Trophoblast cell (in vitro differentiated cells and primary cell): ENCODE measurements at regions not wholly inside any gene's neighbourhood (a gene's known extent, or its start where the extent isn't known, plus 50 kb on each side); places are given as distances from the start of the nearest gene placed in this dataset.

ENCODE experiments used
- DNase-seq, 2 donors: peaks; one replicate each; pipeline ENCODE4 v3.0.0-alpha.2; 2016
- H2AFZ ChIP-seq: 2 replicates; pipeline ENCODE4 v1.6.1; 2013; ENCODE audit warnings: low read length, moderate library complexity, mild to moderate bottlenecking; ENCODE audit not compliant: insufficient read depth, poor library complexity
- H2AK5ac ChIP-seq: 2 replicates; pipeline ENCODE4 v1.6.1; 2013; ENCODE audit warnings: mild to moderate bottlenecking, low read length
- H2BK120ac ChIP-seq: 2 replicates; pipeline ENCODE4 v1.6.1; 2013; ENCODE audit warnings: low read length, mild to moderate bottlenecking, moderate library complexity; ENCODE audit not compliant: insufficient read depth, poor library complexity
- H2BK12ac ChIP-seq: 2 replicates; pipeline ENCODE4 v1.6.1; 2013; ENCODE audit warnings: mild to moderate bottlenecking, low read length, moderate library complexity
- H2BK5ac ChIP-seq: 2 replicates; pipeline ENCODE4 v1.6.1; 2013; ENCODE audit warnings: low read length, low read depth, moderate library complexity, mild to moderate bottlenecking; ENCODE audit not compliant: poor library complexity
- H3K14ac ChIP-seq: 2 replicates; pipeline ENCODE4 v1.6.1; 2013; ENCODE audit warnings: mild to moderate bottlenecking, low read length
- H3K18ac ChIP-seq: 2 replicates; pipeline ENCODE4 v1.6.1; 2013; ENCODE audit warnings: mild to moderate bottlenecking, low read length
- H3K23ac ChIP-seq: 2 replicates; pipeline ENCODE4 v1.6.1; 2013; ENCODE audit warnings: low read length
- H3K27ac ChIP-seq: 2 replicates; pipeline ENCODE4 v1.5.1; 2013; ENCODE audit warnings: low read depth, mild to moderate bottlenecking, inconsistent platforms, low read length, moderate library complexity
- H3K27me3 ChIP-seq: 2 replicates; pipeline ENCODE4 v1.6.1; 2013; ENCODE audit warnings: inconsistent platforms, mild to moderate bottlenecking, low read length, moderate library complexity; ENCODE audit not compliant: insufficient read depth
- H3K36me3 ChIP-seq, 2 experiments: 1 replicate in 1 of 2; 2 replicates in 1 of 2; pipeline ENCODE4 v1.6.1; 2013; ENCODE audit warnings: low read length in 2 of 2, mild to moderate bottlenecking in 2 of 2, moderate library complexity in 1 of 2; ENCODE audit not compliant: insufficient read depth in 2 of 2, control insufficient read depth in 1 of 2
- H3K4ac ChIP-seq: 2 replicates; pipeline ENCODE4 v1.6.1; 2013; ENCODE audit warnings: low read depth, mild to moderate bottlenecking, low read length, moderate library complexity
- H3K4me1 ChIP-seq, 2 experiments: 1 replicate in 1 of 2; 2 replicates in 1 of 2; pipeline ENCODE4 v1.6.1; 2013; ENCODE audit warnings: low read length in 2 of 2, mild to moderate bottlenecking in 2 of 2, moderate library complexity in 1 of 2; ENCODE audit not compliant: insufficient read depth in 2 of 2, control insufficient read depth in 1 of 2
- H3K4me2 ChIP-seq: 2 replicates; pipeline ENCODE4 v1.6.1; 2013; ENCODE audit warnings: inconsistent platforms, mild to moderate bottlenecking, low read length, moderate library complexity
- H3K4me3 ChIP-seq: 2 replicates; pipeline ENCODE4 v1.5.1; 2013; ENCODE audit warnings: mild to moderate bottlenecking, low read depth, low read length, inconsistent platforms
- H3K79me1 ChIP-seq: one replicate; pipeline ENCODE4 v1.6.1; 2013; ENCODE audit warnings: low read length
- H3K79me2 ChIP-seq: 2 replicates; pipeline ENCODE4 v1.6.1; 2013; ENCODE audit warnings: low read length, mild to moderate bottlenecking; ENCODE audit not compliant: control insufficient read depth, insufficient read depth, poor library complexity
- H3K9ac ChIP-seq: 2 replicates; pipeline ENCODE4 v1.6.1; 2013; ENCODE audit warnings: mild to moderate bottlenecking, low read length
- H3K9me3 ChIP-seq: 2 replicates; pipeline ENCODE4 v1.6.1; 2013; ENCODE audit warnings: low read depth, mild to moderate bottlenecking, control low read depth, inconsistent platforms, low read length; ENCODE audit not compliant: insufficient read depth
- H4K12ac ChIP-seq: 2 replicates; pipeline ENCODE4 v1.6.1; 2013; ENCODE audit warnings: low read depth, mild to moderate bottlenecking, low read length, moderate library complexity
- H4K8ac ChIP-seq: 2 replicates; pipeline ENCODE4 v1.6.1; 2013; ENCODE audit warnings: low read depth, mild to moderate bottlenecking, low read length, moderate library complexity
- H4K91ac ChIP-seq: one replicate; pipeline ENCODE4 v1.6.1; 2013; ENCODE audit warnings: low read depth, mild to moderate bottlenecking, low read length, moderate library complexity
- WGBS: extraction: QIAGEN DNeasy Blood & Tissue Kit; methylation state at CpG from one replicate; pipeline ENCODE4 v1.1.7; 2013; ENCODE audit warnings: missing lambda C conversion rate; ENCODE audit not compliant: insufficient read length, insufficient coverage; ENCODE audit errors: extremely low coverage; 5-methylcytosine and 5-hydroxymethylcytosine counted together

GRCh38 chr2:19104503-19104902 is 253.9 kb downstream of the OSR1 start:
- no peak overlapping the region for H3K14ac ChIP-seq
- no peak overlapping the region for H3K18ac ChIP-seq
- H2BK120ac ChIP-seq, result no peak overlapping the region
- H3K4ac ChIP-seq, result no peak overlapping the region
- no peaks in the 10 kb centered on the region for H3K36me3 ChIP-seq
- H3K4me2 ChIP-seq, result no peak overlapping the region
- peak; percentile 28 to 62 for DNase-seq
- H3K27ac ChIP-seq, result no peak overlapping the region
- no CpG with 5 or more reads among the region's 4 CpGs for WGBS
- H3K27me3 ChIP-seq, result no peaks in the 10 kb centered on the region
- no peak overlapping the region for H4K8ac ChIP-seq
- no peak overlapping the region for H2AFZ ChIP-seq
- H4K12ac ChIP-seq, result no peak overlapping the region
- no peak overlapping the region for H4K91ac ChIP-seq
- no peaks in the 10 kb centered on the region for H3K79me2 ChIP-seq
- H2BK5ac ChIP-seq, result no peak overlapping the region
- H3K9ac ChIP-seq, result no peak overlapping the region
- no peak overlapping the region for H2AK5ac ChIP-seq
- H3K4me3 ChIP-seq, result no peak overlapping the region
- H3K9me3 ChIP-seq, result no peaks in the 10 kb centered on the region
- no peak overlapping the region for H3K23ac ChIP-seq
- no peaks in the 10 kb centered on the region for H3K79me1 ChIP-seq
- H2BK12ac ChIP-seq, result no peak overlapping the region
- H3K4me1 ChIP-seq, result peaks cover 0 to 2% of the 10 kb centered on the region in 2 experiments

- no peaks in the 10 kb centered on the region for H3K36me3 ChIP-seq
- H2AFZ ChIP-seq, result no peak overlapping the region
- H3K4me2 ChIP-seq, result no peak overlapping the region
- no peak overlapping the region for H3K4me3 ChIP-seq
- no peaks in the 10 kb centered on the region for H3K27me3 ChIP-seq
- H2BK120ac ChIP-seq, result no peak overlapping the region
- no peak overlapping the region for H4K12ac ChIP-seq
- DNase-seq, result no peak
- no peak overlapping the region for H2AK5ac ChIP-seq
- no peaks in the 10 kb centered on the region for H3K9me3 ChIP-seq
- H4K8ac ChIP-seq, result no peak overlapping the region
- peaks cover 0 to 2% of the 10 kb centered on the region in 2 experiments for H3K4me1 ChIP-seq
- no CpG with 5 or more reads among the region's 4 CpGs for WGBS
- H3K79me1 ChIP-seq, result no peaks in the 10 kb centered on the region
- H2BK5ac ChIP-seq, result no peak overlapping the region
- H4K91ac ChIP-seq, result no peak overlapping the region
- no peak overlapping the region for H3K27ac ChIP-seq
- no peak overlapping the region for H3K4ac ChIP-seq
- no peak overlapping the region for H3K18ac ChIP-seq
- H3K79me2 ChIP-seq, result no peaks in the 10 kb centered on the region
- H3K23ac ChIP-seq, result no peak overlapping the region
- H2BK12ac ChIP-seq, result no peak overlapping the region
- H3K14ac ChIP-seq, result no peak overlapping the region
- no peak overlapping the region for H3K9ac ChIP-seq
Observed at GRCh38 chr2:19102696-19103423, 255.6 kb downstream of the OSR1 start.

- Histone ChIP-seq H3K36me3 (no peaks in the 10 kb centered on the region), H4K91ac (no peak overlapping the region), H3K4me2 (no peak overlapping the region), H3K4ac (no peak overlapping the region), H3K9ac (no peak overlapping the region), H4K12ac (no peak overlapping the region), H3K79me1 (no peaks in the 10 kb centered on the region), H3K14ac (no peak overlapping the region), H3K27me3 (no peaks in the 10 kb centered on the region), H2BK120ac (no peak overlapping the region), H3K18ac (no peak overlapping the region), H3K23ac (no peak overlapping the region), H2AFZ (no peak overlapping the region), H2AK5ac (no peak overlapping the region), H3K9me3 (no peaks in the 10 kb centered on the region), H4K8ac (no peak overlapping the region), H3K27ac (no peak overlapping the region), H2BK5ac (no peak overlapping the region), H3K79me2 (no peaks in the 10 kb centered on the region), H2BK12ac (no peak overlapping the region), H3K4me1 (peaks cover 0 to 2% of the 10 kb centered on the region in 2 experiments), H3K4me3 (no peak overlapping the region)
- DNase-seq, result no peak
- whole genome bisulfite sequencing, result no CpG with 5 or more reads among the region's 3 CpGs
Observed at GRCh38 chr2:19101968-19102367, 256.5 kb downstream of the OSR1 start.

GRCh38 chr2:19100570-19100969 is 257.9 kb downstream of the OSR1 start:
- no peaks in the 10 kb centered on the region for H3K79me1 ChIP-seq
- H2BK12ac ChIP-seq, result no peak overlapping the region
- H3K18ac ChIP-seq, result no peak overlapping the region
- DNase-seq, result no peak
- no peak overlapping the region for H4K8ac ChIP-seq
- no peak overlapping the region for H3K4me2 ChIP-seq
- no peak overlapping the region for H3K4ac ChIP-seq
- H3K4me1 ChIP-seq, result peaks cover 0 to 2% of the 10 kb centered on the region in 2 experiments
- H2AFZ ChIP-seq, result no peak overlapping the region
- WGBS, result no CpG with 5 or more reads among the region's 2 CpGs
- no peak overlapping the region for H2BK120ac ChIP-seq
- H3K9ac ChIP-seq, result no peak overlapping the region
- H3K27me3 ChIP-seq, result no peaks in the 10 kb centered on the region
- no peaks in the 10 kb centered on the region for H3K9me3 ChIP-seq
- no peak overlapping the region for H3K27ac ChIP-seq
- no peak overlapping the region for H3K14ac ChIP-seq
- H3K4me3 ChIP-seq, result no peak overlapping the region
- H4K91ac ChIP-seq, result no peak overlapping the region
- no peak overlapping the region for H3K23ac ChIP-seq
- H2AK5ac ChIP-seq, result no peak overlapping the region
- no peaks in the 10 kb centered on the region for H3K79me2 ChIP-seq
- H3K36me3 ChIP-seq, result no peaks in the 10 kb centered on the region
- H4K12ac ChIP-seq, result no peak overlapping the region
- no peak overlapping the region for H2BK5ac ChIP-seq
